ENCODE measurements at regions not wholly inside any gene's neighbourhood (a gene's known extent, or its start where the extent isn't known, plus 50 kb on each side); places are given as distances from the start of the nearest gene placed in this dataset.

GRCh38 chr6:6840831-6841291, 252.3 kb downstream of the LY86 start:
- DNase-seq (ENCODE audit: low spot score): no peak

- no peak for DNase-seq (ENCODE audit: low spot score)
Observed at GRCh38 chr6:6841571-6841970, 253.1 kb downstream of the LY86 start.

GRCh38 chr6:6842291-6842690, 253.8 kb downstream of the LY86 start:
- no peak for DNase-seq (ENCODE audit: low spot score)

- DNase-seq (ENCODE audit: low spot score): no peak
Observed at GRCh38 chr6:6843057-6843627, 254.6 kb downstream of the LY86 start.

- DNase-seq (ENCODE audit: low spot score): no peak
Observed at GRCh38 chr6:6843777-6844176, 255.3 kb downstream of the LY86 start.

- DNase-seq (ENCODE audit: low spot score): no peak
Observed at GRCh38 chr6:6844530-6844929, 256.0 kb downstream of the LY86 start.

GRCh38 chr6:6845603-6846002, 257.1 kb downstream of the LY86 start:
- no peak for DNase-seq (ENCODE audit: low spot score)

- DNase-seq (ENCODE audit: low spot score): no peak
Observed at GRCh38 chr6:6847591-6847990, 259.1 kb downstream of the LY86 start.

GRCh38 chr6:6851059-6851948, 256.5 kb upstream of the RREB1 start:
- DNase-seq (ENCODE audit: low spot score): no peak

GRCh38 chr6:6851949-6852261, 255.9 kb upstream of the RREB1 start:
- DNase-seq (ENCODE audit: low spot score): no peak

GRCh38 chr6:6856538-6857523, 250.9 kb upstream of the RREB1 start:
- DNase-seq (ENCODE audit: low spot score): peak; percentile 61

GRCh38 chr6:6857528-6857927, 250.2 kb upstream of the RREB1 start:
- no peak for DNase-seq (ENCODE audit: low spot score)

GRCh38 chr6:6858533-6858982, 249.2 kb upstream of the RREB1 start:
- DNase-seq (ENCODE audit: low spot score): no peak

GRCh38 chr6:6859105-6859504, 248.7 kb upstream of the RREB1 start:
- no peak for DNase-seq (ENCODE audit: low spot score)

GRCh38 chr6:6859722-6860121, 248.0 kb upstream of the RREB1 start:
- no peak for DNase-seq (ENCODE audit: low spot score)

- DNase-seq (ENCODE audit: low spot score): no peak
Observed at GRCh38 chr6:6860863-6861262, 246.9 kb upstream of the RREB1 start.

- no peak for DNase-seq (ENCODE audit: low spot score)
Observed at GRCh38 chr6:6861351-6861894, 246.3 kb upstream of the RREB1 start.

GRCh38 chr6:6861995-6862394, 245.8 kb upstream of the RREB1 start:
- DNase-seq (ENCODE audit: low spot score): no peak

- no peak for DNase-seq (ENCODE audit: low spot score)
Observed at GRCh38 chr6:6863970-6864639, 243.7 kb upstream of the RREB1 start.

- no peak for DNase-seq (ENCODE audit: low spot score)
Observed at GRCh38 chr6:6865611-6866010, 242.2 kb upstream of the RREB1 start.

- no peak for DNase-seq (ENCODE audit: low spot score)
Observed at GRCh38 chr6:6866656-6867403, 240.9 kb upstream of the RREB1 start.

All from activated CD4-positive, alpha-beta T cell treated with anti-CD3 and anti-CD28 coated beads, Interleukin-2, Interleukin-4, amounts not matched to agents 100 ng/mL and 50 ng/mL, durations not matched to agents 16 hours and 8 hours (primary cell).